Transverse colon (tissue), 4 donors: ENCODE measurements at regions not wholly inside any gene's neighbourhood (a gene's known extent, or its start where the extent isn't known, plus 50 kb on each side); places are given as distances from the start of the nearest gene placed in this dataset.

Experiments used
- DNase-seq: peaks from one replicate; pipeline ENCODE4 v3.0.0-alpha.2; 2019
- H3K27ac ChIP-seq, 4 donors: fragments of 200-600 bp; sonication (generic); 2 replicates each; pipeline ENCODE4 v1.5.1; 2016 to 2018; ENCODE audit warnings: inconsistent platforms in 4 of 4
- H3K27me3 ChIP-seq: fragments of 200-600 bp; sonication (generic); 2 replicates; pipeline ENCODE4 v1.5.1; 2017; ENCODE audit warnings: inconsistent platforms
- H3K36me3 ChIP-seq, 4 donors: fragments of 200-600 bp; sonication (generic); 2 replicates each; pipeline ENCODE4 v1.5.1; 2017 to 2019; ENCODE audit warnings: inconsistent platforms in 4 of 4
- H3K4me1 ChIP-seq, 4 donors: fragments of 200-600 bp; sonication (generic); 2 replicates each; pipeline ENCODE4 v1.5.1; 2017 to 2020; ENCODE audit warnings: inconsistent platforms in 4 of 4
- H3K4me3 ChIP-seq, 4 donors: fragments of 200-600 bp; sonication (generic); 1 replicate in 1 of 4; 2 replicates in 3 of 4; pipeline versions ENCODE4 v1.5.1 to v1.6.1; 2017 to 2019; ENCODE audit warnings: inconsistent platforms in 4 of 4
- H3K9me3 ChIP-seq, 2 donors: fragments of 200-600 bp; sonication (generic); 2 replicates each; pipeline ENCODE4 v1.5.1; 2017 to 2019; ENCODE audit warnings: inconsistent platforms in 2 of 2
- EP300 ChIP-seq: sonication (generic); formaldehyde crosslinking; IDR thresholded peaks from one replicate; pipeline ENCODE4 v1.6.1; 2017; ENCODE audit warnings: antibody characterized with exemption, low read depth
- POLR2A ChIP-seq: fragments of 450-650 bp; IDR thresholded peaks from one replicate; pipeline ENCODE4 v1.6.1; 2016; ENCODE audit warnings: antibody characterized with exemption, mild to moderate bottlenecking, moderate library complexity
- POLR2AphosphoS5 ChIP-seq, 3 donors: sonication (generic); formaldehyde crosslinking; IDR thresholded peaks; one replicate each; pipeline ENCODE4 v1.6.1; 2016; ENCODE audit warnings: antibody characterized with exemption in 3 of 3
- WGBS, 2 donors: methylation state at CpG; one replicate each; pipeline ENCODE4 v1.1.5; 2018; ENCODE audit warnings: low coverage in 1 of 2; 5-methylcytosine and 5-hydroxymethylcytosine counted together
- in situ Hi-C, 4 donors: fragments of 200-750 bp; cut with MboI; loops; one replicate each; pipeline versions ENCODE4 v1.15.0 to v1.15.1; 2017; ENCODE audit warnings: low sequenced_read_pairs in 3 of 4, low pct_ligation_motif_present in 1 of 4, low pct_unique_long_range_greater_than_20kb in 1 of 4
- intact Hi-C: fragments of 100-400 bp; cut with DNase I; formaldehyde crosslinking; loops from one replicate; pipeline ENCODE4 v1.15.1; 2023; ENCODE audit warnings: low total_unique reads
- TF ChIP-seq, protein P1 (sequence below), 5 experiments: fragments of 200-600 bp in 3 of 5; fragments of 450-650 bp in 2 of 5; sonication (generic) in 3 of 5; IDR thresholded peaks; 1 replicate in 2 of 5; 2 replicates in 3 of 5; pipeline ENCODE4 v1.5.1; 2016 to 2017; ENCODE audit warnings: antibody characterized with exemption in 5 of 5, inconsistent platforms in 3 of 5, mild to moderate bottlenecking in 2 of 5, moderate library complexity in 1 of 5

DNA sequence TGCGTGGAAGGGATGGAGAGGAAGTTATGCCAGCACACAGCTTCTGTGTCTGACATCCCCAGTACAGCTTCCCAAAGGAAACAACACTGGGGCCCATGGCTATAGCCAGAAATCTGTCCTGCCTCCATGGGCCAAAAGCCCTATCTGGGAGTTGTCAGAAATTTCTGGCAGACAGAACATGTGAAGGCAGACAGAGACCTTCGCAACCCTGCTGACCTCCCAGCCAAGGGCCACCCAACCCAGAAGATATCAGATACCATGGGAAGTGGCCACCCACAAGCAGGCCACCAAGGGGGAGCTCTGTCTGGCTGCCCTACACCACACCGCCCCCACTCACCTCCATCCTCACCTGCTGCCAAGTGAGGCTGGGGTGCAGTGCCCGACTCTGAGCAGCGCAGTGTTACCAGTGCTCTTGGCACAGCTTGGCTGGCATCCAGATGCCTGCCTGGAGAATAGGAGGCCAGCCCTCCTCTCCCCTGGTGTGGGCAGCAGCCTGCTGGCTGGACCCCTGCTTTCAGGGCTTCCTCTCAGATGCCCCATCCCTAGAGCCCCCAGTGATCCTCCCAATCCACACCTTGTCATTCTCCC, 61.6 kb upstream of the NEURL1B start:
- Histone ChIP-seq H3K4me3 (no peak overlapping the region), H3K27ac (no peak overlapping the region), H3K4me1 (peaks cover 0 to 13% (median 0%) of the 10 kb centered on the region in 4 donors), H3K9me3 (no peaks in the 10 kb centered on the region), H3K27me3 (no peaks in the 10 kb centered on the region), H3K36me3 (no peaks in the 10 kb centered on the region)
- intact Hi-C loops (no loop called here), in situ Hi-C loops (no loop called here)
- 90 to 100% methylated on average over 1 to 5 of the region's 5 CpGs for WGBS, 2 donors
- TF ChIP-seq POLR2AphosphoS5 (IDR thresholded peaks at IDR 0.05) = no peak
- no peak for TF ChIP-seq POLR2A
- TF ChIP-seq EP300 = no peak
- TF ChIP-seq, protein P1, sequence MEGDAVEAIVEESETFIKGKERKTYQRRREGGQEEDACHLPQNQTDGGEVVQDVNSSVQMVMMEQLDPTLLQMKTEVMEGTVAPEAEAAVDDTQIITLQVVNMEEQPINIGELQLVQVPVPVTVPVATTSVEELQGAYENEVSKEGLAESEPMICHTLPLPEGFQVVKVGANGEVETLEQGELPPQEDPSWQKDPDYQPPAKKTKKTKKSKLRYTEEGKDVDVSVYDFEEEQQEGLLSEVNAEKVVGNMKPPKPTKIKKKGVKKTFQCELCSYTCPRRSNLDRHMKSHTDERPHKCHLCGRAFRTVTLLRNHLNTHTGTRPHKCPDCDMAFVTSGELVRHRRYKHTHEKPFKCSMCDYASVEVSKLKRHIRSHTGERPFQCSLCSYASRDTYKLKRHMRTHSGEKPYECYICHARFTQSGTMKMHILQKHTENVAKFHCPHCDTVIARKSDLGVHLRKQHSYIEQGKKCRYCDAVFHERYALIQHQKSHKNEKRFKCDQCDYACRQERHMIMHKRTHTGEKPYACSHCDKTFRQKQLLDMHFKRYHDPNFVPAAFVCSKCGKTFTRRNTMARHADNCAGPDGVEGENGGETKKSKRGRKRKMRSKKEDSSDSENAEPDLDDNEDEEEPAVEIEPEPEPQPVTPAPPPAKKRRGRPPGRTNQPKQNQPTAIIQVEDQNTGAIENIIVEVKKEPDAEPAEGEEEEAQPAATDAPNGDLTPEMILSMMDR (IDR thresholded peaks at IDR 0.05) = no peak
- DNase-seq = no peak

DNA sequence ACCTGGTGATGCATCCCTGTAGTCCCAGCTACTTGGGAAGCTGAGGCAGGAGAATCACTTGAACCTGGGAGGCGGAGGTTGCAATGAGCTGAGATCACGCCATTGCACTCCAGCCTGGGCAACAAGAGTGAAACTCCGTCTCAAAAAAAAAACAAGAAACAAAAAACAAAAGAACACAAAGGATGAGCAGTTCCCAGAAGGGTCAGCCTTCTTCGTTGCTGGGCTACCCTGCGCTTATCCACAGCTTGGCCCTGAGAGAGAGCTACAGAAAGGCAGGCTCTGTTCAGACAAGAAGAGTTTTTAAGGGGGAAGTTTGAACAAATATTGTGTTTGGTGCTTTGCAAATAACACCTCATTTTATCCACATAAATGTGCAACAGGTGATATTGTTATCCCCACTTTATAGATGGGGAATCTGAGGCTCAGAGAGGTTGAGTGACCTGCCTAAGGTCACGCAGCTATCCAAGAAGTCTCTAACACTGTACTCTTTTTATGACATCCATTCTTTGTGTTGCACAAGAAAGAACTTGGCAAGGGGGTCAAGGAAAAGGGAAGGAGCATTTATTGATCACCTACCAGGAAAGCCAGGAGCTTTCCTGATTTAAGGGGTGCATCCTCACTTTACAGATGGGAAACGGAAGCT, 63.7 kb upstream of the NEURL1B start:
- no peak for DNase-seq
- peaks cover 0 to 4% (median 0%) of the 10 kb centered on the region in 4 donors for H3K4me1 ChIP-seq
- H3K27me3 ChIP-seq = no peaks in the 10 kb centered on the region
- H3K4me3 ChIP-seq = no peak overlapping the region
- TF ChIP-seq, protein P1 (IDR thresholded peaks at IDR 0.05) = no peak
- no peak for TF ChIP-seq EP300
- no peak for TF ChIP-seq POLR2A
- no peak for TF ChIP-seq POLR2AphosphoS5 (IDR thresholded peaks at IDR 0.05)
- WGBS, 2 donors = 83 to 100% methylated on average over 3 to 7 of the region's 7 CpGs
- intact Hi-C loops = no loop called here
- no peaks in the 10 kb centered on the region for H3K36me3 ChIP-seq
- H3K9me3 ChIP-seq = no peaks in the 10 kb centered on the region
- H3K27ac ChIP-seq = no peak overlapping the region
- in situ Hi-C loops = no loop called here

DNA sequence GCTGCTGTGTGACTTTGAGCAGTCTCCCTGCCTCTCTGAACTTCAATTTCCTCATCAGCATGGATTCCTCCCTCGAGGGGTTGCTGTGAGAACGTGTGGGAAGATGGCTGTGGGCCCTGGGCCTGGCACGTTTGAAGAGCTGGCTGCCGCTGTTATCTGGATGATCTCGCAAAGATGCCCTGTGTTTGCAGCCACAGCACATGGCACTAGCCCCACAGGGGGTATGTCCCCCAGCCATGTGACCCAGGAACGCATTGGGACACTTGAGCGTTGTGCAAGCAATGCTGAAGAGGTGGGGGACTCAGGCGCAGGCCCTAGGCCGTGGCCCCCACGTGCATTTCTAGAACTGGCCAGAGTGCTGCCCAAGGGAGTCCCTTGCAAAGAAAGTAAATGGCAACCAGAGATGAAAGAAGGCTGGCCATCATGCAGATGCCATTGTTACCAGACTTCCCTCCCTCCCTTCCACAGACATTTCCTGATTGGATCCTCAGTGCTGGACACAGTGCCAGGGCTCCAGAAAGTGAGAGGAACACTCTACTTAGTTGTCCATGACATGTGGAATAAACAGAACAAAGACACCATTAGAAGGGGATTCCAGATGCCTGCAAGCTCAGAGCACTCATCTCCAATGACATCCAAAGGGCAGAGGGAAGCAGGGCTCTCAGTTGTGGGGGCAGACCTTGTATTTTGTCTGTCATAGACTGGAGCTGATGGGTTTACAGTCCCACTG, 65.1 kb upstream of the NEURL1B start:
- H3K4me3 ChIP-seq = no peak overlapping the region
- no peaks in the 10 kb centered on the region for H3K9me3 ChIP-seq
- no peak for DNase-seq
- 74% methylated on average over 10 of the region's 10 CpGs; no CpG with 5 or more reads in 1 of the 2 donors for WGBS, 2 donors
- peaks cover 0 to 11% (median 0%) of the 10 kb centered on the region in 4 donors for H3K4me1 ChIP-seq
- in situ Hi-C loops (no loop called here), intact Hi-C loops (no loop called here)
- no peaks in the 10 kb centered on the region for H3K36me3 ChIP-seq
- no peak overlapping the region for H3K27ac ChIP-seq
- TF ChIP-seq, protein P1 (IDR thresholded peaks at IDR 0.05) = no peak
- no peak for TF ChIP-seq POLR2A
- TF ChIP-seq POLR2AphosphoS5 (IDR thresholded peaks at IDR 0.05) = no peak
- no peak for TF ChIP-seq EP300
- no peaks in the 10 kb centered on the region for H3K27me3 ChIP-seq

DNA sequence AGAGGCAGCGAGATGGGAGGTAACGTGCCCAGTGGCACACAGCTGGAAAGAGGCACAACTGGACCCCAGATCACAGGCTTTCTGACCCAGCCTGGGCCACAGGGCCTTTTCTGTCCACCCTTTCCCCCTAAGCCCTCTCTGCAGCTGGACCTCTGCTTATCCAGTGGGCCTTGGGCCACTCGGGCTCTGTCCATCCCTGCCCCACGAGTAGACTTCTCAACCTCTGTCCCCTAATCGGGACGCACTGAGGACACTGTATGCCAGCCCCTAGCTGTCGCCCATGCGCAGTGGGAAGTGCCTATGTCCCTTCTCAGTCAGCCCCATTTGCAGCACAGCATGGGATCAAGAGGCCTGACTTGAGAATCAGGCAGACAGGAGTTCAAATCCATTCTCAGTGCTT, 65.6 kb upstream of the NEURL1B start:
- H3K27ac ChIP-seq = no peak overlapping the region
- 92% methylated on average over 8 of the region's 8 CpGs; no CpG with 5 or more reads in 1 of the 2 donors for WGBS, 2 donors
- no peak for TF ChIP-seq EP300
- no peak for TF ChIP-seq POLR2A
- TF ChIP-seq, protein P1 (IDR thresholded peaks at IDR 0.05) = no peak
- H3K36me3 ChIP-seq = no peaks in the 10 kb centered on the region
- intact Hi-C loops (no loop called here), in situ Hi-C loops (no loop called here)
- H3K27me3 ChIP-seq = no peaks in the 10 kb centered on the region
- DNase-seq = no peak
- no peaks in the 10 kb centered on the region for H3K9me3 ChIP-seq
- H3K4me1 ChIP-seq = peaks cover 0 to 13% (median 2%) of the 10 kb centered on the region in 4 donors
- no peak overlapping the region for H3K4me3 ChIP-seq
